Parathyroid adenoma (tissue), 2 donors: ENCODE measurements at regions not wholly inside any gene's neighbourhood (a gene's known extent, or its start where the extent isn't known, plus 50 kb on each side); places are given as distances from the start of the nearest gene placed in this dataset.

Experiments used
- H2AFZ ChIP-seq: fragments of 300-600 bp; sonication (generic); one replicate; pipeline ENCODE4 v1.7.0; 2017; ENCODE audit warnings: antibody characterized with exemption, mild to moderate bottlenecking
- H3K27ac ChIP-seq: fragments of 300-600 bp; sonication (generic); one replicate; pipeline ENCODE4 v1.7.0; 2017
- H3K27me3 ChIP-seq: fragments of 300-600 bp; sonication (generic); one replicate; pipeline ENCODE4 v1.7.0; 2017; ENCODE audit warnings: low read length; ENCODE audit not compliant: control insufficient read depth, insufficient read depth
- H3K36me3 ChIP-seq: fragments of 300-600 bp; sonication (generic); one replicate; pipeline ENCODE4 v1.7.0; 2017; ENCODE audit warnings: low read length; ENCODE audit not compliant: control insufficient read depth, insufficient read depth
- H3K4me1 ChIP-seq: fragments of 300-600 bp; sonication (generic); one replicate; pipeline ENCODE4 v1.7.0; 2017; ENCODE audit warnings: control low read depth
- H3K4me2 ChIP-seq: fragments of 300-600 bp; sonication (generic); one replicate; pipeline ENCODE4 v1.7.0; 2017; ENCODE audit warnings: low read length
- H3K4me3 ChIP-seq: fragments of 300-600 bp; sonication (generic); one replicate; pipeline ENCODE4 v1.7.0; 2017; ENCODE audit warnings: low read depth, low read length
- H3K79me2 ChIP-seq: fragments of 300-600 bp; sonication (generic); one replicate; pipeline ENCODE4 v1.7.0; 2017; ENCODE audit warnings: control low read depth
- H3K9ac ChIP-seq: fragments of 300-600 bp; sonication (generic); one replicate; pipeline ENCODE4 v1.7.0; 2017; ENCODE audit warnings: mild to moderate bottlenecking
- H3K9me3 ChIP-seq: fragments of 300-600 bp; sonication (generic); one replicate; pipeline ENCODE4 v1.7.0; 2017; ENCODE audit warnings: low read length; ENCODE audit not compliant: control insufficient read depth
- TF ChIP-seq, protein P1 (sequence below): fragments of 300-600 bp; sonication (generic); IDR thresholded peaks from one replicate; pipeline ENCODE4 v1.7.0; 2017; ENCODE audit warnings: antibody characterized with exemption, mild to moderate bottlenecking
- donor health status: primary hyperparathyroidism.

DNA sequence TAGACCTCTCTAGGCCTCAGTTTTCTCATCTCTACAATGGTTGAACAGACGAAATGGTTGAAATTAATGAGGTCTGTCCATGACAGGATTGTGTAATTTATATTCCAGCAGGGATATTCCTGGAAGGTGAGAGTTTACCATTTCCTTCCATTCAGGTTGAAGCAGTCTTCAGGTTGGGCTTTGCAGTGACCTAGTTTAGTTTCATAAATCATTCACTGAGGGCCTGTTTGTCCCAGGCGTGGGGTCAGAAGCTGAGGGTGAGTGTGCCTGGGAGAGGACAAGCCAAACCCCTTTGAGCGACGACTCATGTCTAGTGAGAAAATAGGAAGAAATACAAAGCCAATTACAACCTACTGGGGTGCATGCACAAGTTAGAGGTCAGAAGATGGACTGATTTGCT, 57.2 kb upstream of the CACNA2D3 start:
- no peak overlapping the region for H2AFZ ChIP-seq
- no peak overlapping the region for H3K27ac ChIP-seq
- no peak overlapping the region for H3K9ac ChIP-seq
- H3K9me3 ChIP-seq = no peaks in the 10 kb centered on the region
- H3K4me2 ChIP-seq = no peak overlapping the region
- H3K79me2 ChIP-seq = no peaks in the 10 kb centered on the region
- TF ChIP-seq, protein P1, sequence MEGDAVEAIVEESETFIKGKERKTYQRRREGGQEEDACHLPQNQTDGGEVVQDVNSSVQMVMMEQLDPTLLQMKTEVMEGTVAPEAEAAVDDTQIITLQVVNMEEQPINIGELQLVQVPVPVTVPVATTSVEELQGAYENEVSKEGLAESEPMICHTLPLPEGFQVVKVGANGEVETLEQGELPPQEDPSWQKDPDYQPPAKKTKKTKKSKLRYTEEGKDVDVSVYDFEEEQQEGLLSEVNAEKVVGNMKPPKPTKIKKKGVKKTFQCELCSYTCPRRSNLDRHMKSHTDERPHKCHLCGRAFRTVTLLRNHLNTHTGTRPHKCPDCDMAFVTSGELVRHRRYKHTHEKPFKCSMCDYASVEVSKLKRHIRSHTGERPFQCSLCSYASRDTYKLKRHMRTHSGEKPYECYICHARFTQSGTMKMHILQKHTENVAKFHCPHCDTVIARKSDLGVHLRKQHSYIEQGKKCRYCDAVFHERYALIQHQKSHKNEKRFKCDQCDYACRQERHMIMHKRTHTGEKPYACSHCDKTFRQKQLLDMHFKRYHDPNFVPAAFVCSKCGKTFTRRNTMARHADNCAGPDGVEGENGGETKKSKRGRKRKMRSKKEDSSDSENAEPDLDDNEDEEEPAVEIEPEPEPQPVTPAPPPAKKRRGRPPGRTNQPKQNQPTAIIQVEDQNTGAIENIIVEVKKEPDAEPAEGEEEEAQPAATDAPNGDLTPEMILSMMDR = no peak
- no peaks in the 10 kb centered on the region for H3K36me3 ChIP-seq
- H3K27me3 ChIP-seq = no peaks in the 10 kb centered on the region
- no peaks in the 10 kb centered on the region for H3K4me1 ChIP-seq
- no peak overlapping the region for H3K4me3 ChIP-seq

DNA sequence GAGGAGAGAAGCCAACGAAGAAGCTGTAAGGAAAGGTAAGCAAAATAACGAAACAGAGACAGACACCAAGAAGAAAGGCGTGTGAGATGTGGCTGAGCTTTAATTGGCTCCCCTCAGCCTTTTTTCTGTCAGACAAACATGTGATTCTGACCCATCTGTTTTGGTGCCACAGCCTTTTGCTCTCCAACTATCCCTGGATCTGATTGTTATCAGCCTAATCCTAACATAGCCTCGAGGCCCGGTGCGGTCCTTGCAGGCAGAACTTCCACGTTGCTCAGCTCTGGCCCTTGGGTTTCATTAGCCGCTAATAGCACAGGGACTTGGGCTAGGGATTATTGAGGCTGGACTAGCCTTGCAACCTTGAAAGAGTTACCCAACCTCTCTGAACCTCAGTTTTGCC, 57.9 kb upstream of the CACNA2D3 start:
- Histone ChIP-seq H3K4me2 (no peak overlapping the region), H3K9ac (no peak overlapping the region), H3K4me1 (no peaks in the 10 kb centered on the region), H3K4me3 (no peak overlapping the region), H2AFZ (no peak overlapping the region), H3K36me3 (no peaks in the 10 kb centered on the region), H3K27ac (no peak overlapping the region), H3K27me3 (no peaks in the 10 kb centered on the region), H3K79me2 (no peaks in the 10 kb centered on the region), H3K9me3 (no peaks in the 10 kb centered on the region)
- TF ChIP-seq, protein P1 = no peak

DNA sequence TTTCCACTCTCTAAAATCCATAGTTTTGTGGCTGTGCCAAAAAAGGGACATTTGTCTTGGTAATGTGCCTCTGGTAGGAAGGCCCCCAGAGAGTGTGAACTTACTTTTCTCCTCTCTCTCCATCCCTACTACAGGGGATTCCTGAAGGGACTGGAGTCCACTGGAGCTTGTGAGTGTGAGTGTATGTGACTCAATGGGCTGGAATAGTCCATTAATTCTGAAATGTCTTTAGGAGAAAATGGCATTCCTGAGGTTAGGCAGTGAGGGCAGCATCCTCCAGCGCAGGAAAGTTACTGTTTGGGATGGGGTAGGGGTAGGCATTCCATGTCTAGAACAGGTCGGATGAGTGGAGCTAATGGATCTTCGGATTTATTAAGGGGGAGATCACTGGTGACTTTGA, 59.8 kb upstream of the CACNA2D3 start:
- TF ChIP-seq, protein P1 = no peak
- H3K36me3 ChIP-seq = no peaks in the 10 kb centered on the region
- no peaks in the 10 kb centered on the region for H3K27me3 ChIP-seq
- no peaks in the 10 kb centered on the region for H3K79me2 ChIP-seq
- H3K27ac ChIP-seq = no peak overlapping the region
- H3K4me2 ChIP-seq = no peak overlapping the region
- no peaks in the 10 kb centered on the region for H3K4me1 ChIP-seq
- no peak overlapping the region for H3K4me3 ChIP-seq
- no peak overlapping the region for H3K9ac ChIP-seq
- H2AFZ ChIP-seq = no peak overlapping the region
- H3K9me3 ChIP-seq = no peaks in the 10 kb centered on the region

DNA sequence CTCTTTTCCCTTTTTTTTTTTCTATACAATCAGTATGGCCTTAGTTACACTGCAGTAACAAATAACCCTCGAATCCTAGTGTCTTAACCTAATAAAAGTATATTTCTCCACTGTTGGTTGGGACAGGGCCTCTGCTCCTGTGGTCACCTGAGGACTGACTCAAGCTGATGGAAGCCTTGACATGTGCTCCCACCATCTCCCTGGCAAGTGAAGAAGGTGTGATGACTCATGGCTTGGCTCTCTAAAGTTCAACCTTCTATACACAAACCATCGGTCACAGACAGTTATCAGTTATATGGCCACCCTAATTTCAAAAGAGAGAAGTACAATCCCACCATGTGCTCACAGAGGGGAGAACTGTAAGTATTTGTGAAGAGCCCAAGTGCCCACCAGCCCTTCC, 65.8 kb upstream of the CACNA2D3 start:
- Histone ChIP-seq H3K36me3 (no peaks in the 10 kb centered on the region), H2AFZ (no peak overlapping the region), H3K79me2 (no peaks in the 10 kb centered on the region), H3K4me1 (no peaks in the 10 kb centered on the region), H3K9ac (no peak overlapping the region), H3K27me3 (no peaks in the 10 kb centered on the region), H3K4me3 (no peak overlapping the region), H3K4me2 (no peak overlapping the region), H3K27ac (no peak overlapping the region), H3K9me3 (no peaks in the 10 kb centered on the region)
- TF ChIP-seq, protein P1 = no peak

DNA sequence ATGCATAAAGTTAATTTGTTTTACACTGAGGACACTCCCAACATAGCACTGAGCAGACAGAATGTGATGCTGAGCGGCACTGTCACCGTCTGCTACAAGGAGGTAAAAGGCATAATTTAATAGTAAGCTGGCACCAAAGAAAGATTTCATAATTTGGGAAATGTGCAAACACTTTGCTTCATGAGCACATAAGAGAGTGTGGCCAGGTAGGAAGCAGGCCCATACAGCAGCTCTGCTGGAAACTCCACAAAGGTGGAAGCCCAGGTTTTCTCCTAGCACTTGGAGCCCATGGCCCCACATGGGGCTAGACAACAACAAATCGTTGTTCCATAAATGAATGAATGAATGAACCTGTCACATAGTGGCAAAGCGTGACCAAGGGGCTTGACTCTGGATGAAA, 68.5 kb upstream of the CACNA2D3 start:
- TF ChIP-seq, protein P1 = no peak
- no peaks in the 10 kb centered on the region for H3K4me1 ChIP-seq
- no peaks in the 10 kb centered on the region for H3K27me3 ChIP-seq

More for the DNA sequence above, 68.5 kb upstream of the CACNA2D3 start:
- Histone ChIP-seq H3K9me3 (no peaks in the 10 kb centered on the region), H3K4me3 (no peak overlapping the region), H3K27ac (no peak overlapping the region), H3K36me3 (no peaks in the 10 kb centered on the region), H2AFZ (no peak overlapping the region), H3K4me2 (no peak overlapping the region), H3K9ac (no peak overlapping the region), H3K79me2 (no peaks in the 10 kb centered on the region)
